GM23338 (cell line): ENCODE measurements at regions not wholly inside any gene's neighbourhood (a gene's known extent, or its start where the extent isn't known, plus 50 kb on each side); places are given as distances from the start of the nearest gene placed in this dataset.

Source experiments
- ATAC-seq: fragments of 200-7000 bp; cut with Tn5 transposase; 3 replicates; pipeline ENCODE4 v1.9.1; 2020
- DNase-seq: peaks from one replicate; pipeline ENCODE4 v3.0.0-alpha.2; 2015; ENCODE audit warnings: low spot score
- H2AFZ ChIP-seq: fragments of 200-600 bp; sonication (generic); 2 replicates; pipeline ENCODE4 v1.8.0; 2016; ENCODE audit warnings: antibody characterized with exemption, mild to moderate bottlenecking, moderate library complexity
- H3F3A ChIP-seq: fragments of 200-600 bp; sonication (generic); replicated peaks from 2 replicates; pipeline ENCODE4 v1.8.0; 2017; ENCODE audit warnings: antibody characterized with exemption, mixed run types, low read depth
- H3K27ac ChIP-seq: fragments of 200-600 bp; sonication (generic); 2 replicates; pipeline ENCODE4 v1.6.1; 2016; ENCODE audit warnings: low read depth
- H3K27me3 ChIP-seq: fragments of 200-600 bp; sonication (generic); 2 replicates; pipeline ENCODE4 v1.8.0; 2016; ENCODE audit warnings: mild to moderate bottlenecking, mixed run types, moderate library complexity; ENCODE audit not compliant: insufficient read depth
- H3K36me3 ChIP-seq: fragments of 200-600 bp; sonication (generic); 2 replicates; pipeline ENCODE4 v1.8.0; 2016; ENCODE audit warnings: mild to moderate bottlenecking; ENCODE audit not compliant: insufficient read depth
- H3K4me1 ChIP-seq: fragments of 200-600 bp; sonication (generic); 2 replicates; pipeline ENCODE4 v1.8.0; 2016; ENCODE audit warnings: mild to moderate bottlenecking, moderate library complexity; ENCODE audit not compliant: insufficient read depth
- H3K4me2 ChIP-seq: fragments of 200-600 bp; sonication (generic); 2 replicates; pipeline ENCODE4 v1.7.1; 2017; ENCODE audit warnings: mixed run types
- H3K4me3 ChIP-seq: fragments of 200-600 bp; sonication (generic); 2 replicates; pipeline ENCODE4 v1.6.1; 2016; ENCODE audit warnings: mixed run types
- H3K79me2 ChIP-seq: fragments of 200-600 bp; sonication (generic); replicated peaks from 2 replicates; pipeline ENCODE4 v1.8.0; 2017; ENCODE audit warnings: mild to moderate bottlenecking; ENCODE audit not compliant: insufficient read depth
- H3K9me2 ChIP-seq: fragments of 200-600 bp; sonication (generic); 2 replicates; pipeline ENCODE4 v1.8.0; 2017; ENCODE audit not compliant: insufficient read depth
- H4K20me1 ChIP-seq: fragments of 200-600 bp; sonication (generic); replicated peaks from 2 replicates; pipeline ENCODE4 v1.8.0; 2017; ENCODE audit warnings: mild to moderate bottlenecking; ENCODE audit not compliant: insufficient read depth
- H3K27ac Mint-ChIP-seq: 2 replicates; pipeline ENCODE4 v1.8.0; 2020; ENCODE audit warnings: inconsistent platforms, mild to moderate bottlenecking, moderate library complexity, mixed read lengths
- H3K27me3 Mint-ChIP-seq: 3 replicates; pipeline ENCODE4 v1.8.0; 2022; ENCODE audit warnings: low read depth, mild to moderate bottlenecking, moderate library complexity, mixed read lengths, inconsistent platforms; ENCODE audit not compliant: insufficient read depth, poor library complexity
- H3K36me3 Mint-ChIP-seq: 3 replicates; pipeline ENCODE4 v1.8.0; 2021; ENCODE audit warnings: low read depth, mild to moderate bottlenecking, inconsistent platforms, moderate library complexity, mixed read lengths
- H3K4me1 Mint-ChIP-seq: 3 replicates; pipeline ENCODE4 v1.8.0; 2020; ENCODE audit warnings: mild to moderate bottlenecking, inconsistent platforms, mixed read lengths
- H3K4me3 Mint-ChIP-seq: 3 replicates; pipeline ENCODE4 v1.8.0; 2021; ENCODE audit warnings: moderate library complexity, mild to moderate bottlenecking, inconsistent platforms, mixed read lengths
- H3K9me3 Mint-ChIP-seq: 3 replicates; pipeline ENCODE4 v1.8.0; 2020; ENCODE audit warnings: moderate library complexity, mild to moderate bottlenecking, inconsistent platforms, mixed read lengths
- CREB1 ChIP-seq: fragments of 250-450 bp; sonication (Bioruptor Pico); IDR thresholded peaks from 2 replicates; pipeline ENCODE4 v1.5.0; 2020; ENCODE audit warnings: low read depth, mild to moderate bottlenecking, moderate library complexity
- EZH2 ChIP-seq: fragments of 200-600 bp; sonication (generic); IDR thresholded peaks from one replicate; pipeline ENCODE4 v1.8.0; 2017; ENCODE audit warnings: antibody characterized with exemption, mild to moderate bottlenecking, low read depth; ENCODE audit not compliant: unreplicated experiment
- EZH2phosphoT487 ChIP-seq: fragments of 200-600 bp; sonication (generic); IDR thresholded peaks from one replicate; pipeline ENCODE4 v1.8.1; 2018; ENCODE audit warnings: antibody characterized with exemption; ENCODE audit not compliant: unreplicated experiment
- JUNB ChIP-seq: IDR thresholded peaks from one replicate; pipeline ENCODE4 v1.6.1; 2016; ENCODE audit warnings: antibody characterized with exemption; ENCODE audit not compliant: unreplicated experiment
- NANOG ChIP-seq: IDR thresholded peaks from 2 replicates; pipeline ENCODE4 v1.6.1; 2016; ENCODE audit warnings: antibody characterized with exemption, borderline replicate concordance
- POLR2AphosphoS5 ChIP-seq: IDR thresholded peaks from 2 replicates; pipeline ENCODE4 v1.6.1; 2016; ENCODE audit warnings: antibody characterized with exemption, low read depth
- STAT1 ChIP-seq: IDR thresholded peaks from one replicate; pipeline ENCODE4 v1.6.1; 2016; ENCODE audit warnings: antibody characterized with exemption; ENCODE audit not compliant: unreplicated experiment
- ZNF114 ChIP-seq: fragments of 250-450 bp; sonication (Bioruptor Pico); IDR thresholded peaks from 2 replicates; pipeline ENCODE4 v1.5.0; 2020; ENCODE audit warnings: mild to moderate bottlenecking, moderate library complexity
- ZNF331 ChIP-seq: fragments of 250-450 bp; sonication (Bioruptor Pico); IDR thresholded peaks from 2 replicates; pipeline ENCODE4 v1.5.0; 2020; ENCODE audit warnings: low read depth, mild to moderate bottlenecking, moderate library complexity
- TF ChIP-seq, protein P1 (sequence below): fragments of 250-450 bp; sonication (Bioruptor Pico); IDR thresholded peaks from 2 replicates; pipeline ENCODE4 v1.5.0; 2020; ENCODE audit warnings: mild to moderate bottlenecking, moderate library complexity
- TF ChIP-seq, protein P2 (sequence below), 2 experiments: fragments of 200-600 bp in 1 of 2; sonication (generic) in 1 of 2; conservative IDR thresholded peaks; 2 replicates each; pipeline versions ENCODE4 v1.5.1 to v1.6.1; 2016 to 2017; ENCODE audit warnings: antibody characterized with exemption in 2 of 2, low read depth in 2 of 2, mild to moderate bottlenecking in 2 of 2, moderate library complexity in 1 of 2
- TF ChIP-seq, protein P3 (sequence below): IDR thresholded peaks from one replicate; pipeline ENCODE4 v1.6.1; 2018; ENCODE audit warnings: antibody characterized with exemption; ENCODE audit not compliant: unreplicated experiment
- TF ChIP-seq, protein P4 (sequence below): IDR thresholded peaks from 2 replicates; pipeline ENCODE4 v1.6.1; 2016; ENCODE audit warnings: antibody characterized with exemption

DNA sequence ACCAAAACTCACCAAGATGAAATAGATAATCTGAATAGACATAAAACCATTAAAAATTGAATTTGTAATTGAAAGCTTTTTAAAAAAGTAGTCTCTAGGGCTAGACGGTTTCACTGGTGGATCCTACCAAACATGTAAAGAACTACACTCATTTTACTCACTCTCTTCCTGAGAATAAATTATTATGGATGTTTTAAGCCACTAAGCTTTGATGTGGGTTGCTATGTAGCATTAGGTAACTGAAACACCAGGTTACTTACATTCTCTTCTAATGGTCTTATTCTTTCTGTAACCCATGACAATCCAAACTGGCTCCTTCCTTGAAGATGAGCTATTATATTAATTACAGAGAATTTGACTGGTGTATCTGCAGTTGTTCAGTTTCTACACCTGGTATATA lies 385.1 kb downstream of the PPP1R2C start:
- no peak for ATAC-seq
- H3K4me2 ChIP-seq: no peak overlapping the region

More for the DNA sequence above, 385.1 kb downstream of the PPP1R2C start:
- Mint-ChIP-seq H3K4me1 (no peaks in the 10 kb centered on the region), H3K36me3 (no peaks in the 10 kb centered on the region), H3K27ac (no peak overlapping the region), H3K4me3 (no peak overlapping the region), H3K27me3 (no peaks in the 10 kb centered on the region), H3K9me3 (no peaks in the 10 kb centered on the region)
- no peak for DNase-seq
- Histone ChIP-seq H3K36me3 (no peaks in the 10 kb centered on the region), H2AFZ (no peak overlapping the region), H3K4me1 (no peaks in the 10 kb centered on the region), H3F3A (no peaks in the 10 kb centered on the region), H3K79me2 (no peaks in the 10 kb centered on the region), H3K9me2 (no peaks in the 10 kb centered on the region), H4K20me1 (no peaks in the 10 kb centered on the region), H3K27ac (no peak overlapping the region), H3K27me3 (no peaks in the 10 kb centered on the region), H3K4me3 (no peak overlapping the region)
- TF ChIP-seq, protein P1, sequence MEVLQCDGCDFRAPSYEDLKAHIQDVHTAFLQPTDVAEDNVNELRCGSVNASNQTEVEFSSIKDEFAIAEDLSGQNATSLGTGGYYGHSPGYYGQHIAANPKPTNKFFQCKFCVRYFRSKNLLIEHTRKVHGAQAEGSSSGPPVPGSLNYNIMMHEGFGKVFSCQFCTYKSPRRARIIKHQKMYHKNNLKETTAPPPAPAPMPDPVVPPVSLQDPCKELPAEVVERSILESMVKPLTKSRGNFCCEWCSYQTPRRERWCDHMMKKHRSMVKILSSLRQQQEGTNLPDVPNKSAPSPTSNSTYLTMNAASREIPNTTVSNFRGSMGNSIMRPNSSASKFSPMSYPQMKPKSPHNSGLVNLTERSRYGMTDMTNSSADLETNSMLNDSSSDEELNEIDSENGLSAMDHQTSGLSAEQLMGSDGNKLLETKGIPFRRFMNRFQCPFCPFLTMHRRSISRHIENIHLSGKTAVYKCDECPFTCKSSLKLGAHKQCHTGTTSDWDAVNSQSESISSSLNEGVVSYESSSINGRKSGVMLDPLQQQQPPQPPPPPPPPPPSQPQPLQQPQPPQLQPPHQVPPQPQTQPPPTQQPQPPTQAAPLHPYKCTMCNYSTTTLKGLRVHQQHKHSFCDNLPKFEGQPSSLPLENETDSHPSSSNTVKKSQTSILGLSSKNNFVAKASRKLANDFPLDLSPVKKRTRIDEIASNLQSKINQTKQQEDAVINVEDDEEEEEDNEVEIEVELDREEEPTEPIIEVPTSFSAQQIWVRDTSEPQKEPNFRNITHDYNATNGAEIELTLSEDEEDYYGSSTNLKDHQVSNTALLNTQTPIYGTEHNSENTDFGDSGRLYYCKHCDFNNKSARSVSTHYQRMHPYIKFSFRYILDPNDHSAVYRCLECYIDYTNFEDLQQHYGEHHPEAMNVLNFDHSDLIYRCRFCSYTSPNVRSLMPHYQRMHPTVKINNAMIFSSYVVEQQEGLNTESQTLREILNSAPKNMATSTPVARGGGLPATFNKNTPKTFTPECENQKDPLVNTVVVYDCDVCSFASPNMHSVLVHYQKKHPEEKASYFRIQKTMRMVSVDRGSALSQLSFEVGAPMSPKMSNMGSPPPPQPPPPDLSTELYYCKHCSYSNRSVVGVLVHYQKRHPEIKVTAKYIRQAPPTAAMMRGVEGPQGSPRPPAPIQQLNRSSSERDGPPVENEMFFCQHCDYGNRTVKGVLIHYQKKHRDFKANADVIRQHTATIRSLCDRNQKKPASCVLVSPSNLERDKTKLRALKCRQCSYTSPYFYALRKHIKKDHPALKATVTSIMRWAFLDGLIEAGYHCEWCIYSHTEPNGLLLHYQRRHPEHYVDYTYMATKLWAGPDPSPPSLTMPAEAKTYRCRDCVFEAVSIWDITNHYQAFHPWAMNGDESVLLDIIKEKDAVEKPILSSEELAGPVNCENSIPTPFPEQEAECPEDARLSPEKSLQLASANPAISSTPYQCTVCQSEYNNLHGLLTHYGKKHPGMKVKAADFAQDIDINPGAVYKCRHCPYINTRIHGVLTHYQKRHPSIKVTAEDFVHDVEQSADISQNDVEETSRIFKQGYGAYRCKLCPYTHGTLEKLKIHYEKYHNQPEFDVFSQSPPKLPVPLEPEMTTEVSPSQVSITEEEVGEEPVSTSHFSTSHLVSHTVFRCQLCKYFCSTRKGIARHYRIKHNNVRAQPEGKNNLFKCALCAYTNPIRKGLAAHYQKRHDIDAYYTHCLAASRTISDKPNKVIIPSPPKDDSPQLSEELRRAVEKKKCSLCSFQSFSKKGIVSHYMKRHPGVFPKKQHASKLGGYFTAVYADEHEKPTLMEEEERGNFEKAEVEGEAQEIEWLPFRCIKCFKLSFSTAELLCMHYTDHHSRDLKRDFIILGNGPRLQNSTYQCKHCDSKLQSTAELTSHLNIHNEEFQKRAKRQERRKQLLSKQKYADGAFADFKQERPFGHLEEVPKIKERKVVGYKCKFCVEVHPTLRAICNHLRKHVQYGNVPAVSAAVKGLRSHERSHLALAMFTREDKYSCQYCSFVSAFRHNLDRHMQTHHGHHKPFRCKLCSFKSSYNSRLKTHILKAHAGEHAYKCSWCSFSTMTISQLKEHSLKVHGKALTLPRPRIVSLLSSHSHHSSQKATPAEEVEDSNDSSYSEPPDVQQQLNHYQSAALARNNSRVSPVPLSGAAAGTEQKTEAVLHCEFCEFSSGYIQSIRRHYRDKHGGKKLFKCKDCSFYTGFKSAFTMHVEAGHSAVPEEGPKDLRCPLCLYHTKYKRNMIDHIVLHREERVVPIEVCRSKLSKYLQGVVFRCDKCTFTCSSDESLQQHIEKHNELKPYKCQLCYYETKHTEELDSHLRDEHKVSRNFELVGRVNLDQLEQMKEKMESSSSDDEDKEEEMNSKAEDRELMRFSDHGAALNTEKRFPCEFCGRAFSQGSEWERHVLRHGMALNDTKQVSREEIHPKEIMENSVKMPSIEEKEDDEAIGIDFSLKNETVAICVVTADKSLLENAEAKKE (CRISPR knock-in tag): no peak
- TF ChIP-seq, protein P2, sequence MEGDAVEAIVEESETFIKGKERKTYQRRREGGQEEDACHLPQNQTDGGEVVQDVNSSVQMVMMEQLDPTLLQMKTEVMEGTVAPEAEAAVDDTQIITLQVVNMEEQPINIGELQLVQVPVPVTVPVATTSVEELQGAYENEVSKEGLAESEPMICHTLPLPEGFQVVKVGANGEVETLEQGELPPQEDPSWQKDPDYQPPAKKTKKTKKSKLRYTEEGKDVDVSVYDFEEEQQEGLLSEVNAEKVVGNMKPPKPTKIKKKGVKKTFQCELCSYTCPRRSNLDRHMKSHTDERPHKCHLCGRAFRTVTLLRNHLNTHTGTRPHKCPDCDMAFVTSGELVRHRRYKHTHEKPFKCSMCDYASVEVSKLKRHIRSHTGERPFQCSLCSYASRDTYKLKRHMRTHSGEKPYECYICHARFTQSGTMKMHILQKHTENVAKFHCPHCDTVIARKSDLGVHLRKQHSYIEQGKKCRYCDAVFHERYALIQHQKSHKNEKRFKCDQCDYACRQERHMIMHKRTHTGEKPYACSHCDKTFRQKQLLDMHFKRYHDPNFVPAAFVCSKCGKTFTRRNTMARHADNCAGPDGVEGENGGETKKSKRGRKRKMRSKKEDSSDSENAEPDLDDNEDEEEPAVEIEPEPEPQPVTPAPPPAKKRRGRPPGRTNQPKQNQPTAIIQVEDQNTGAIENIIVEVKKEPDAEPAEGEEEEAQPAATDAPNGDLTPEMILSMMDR (conservative IDR thresholded peaks at IDR 0.05; ENCODE audit: low read depth in 2 of 2): no peak
- no peak for TF ChIP-seq JUNB
- TF ChIP-seq, protein P3, sequence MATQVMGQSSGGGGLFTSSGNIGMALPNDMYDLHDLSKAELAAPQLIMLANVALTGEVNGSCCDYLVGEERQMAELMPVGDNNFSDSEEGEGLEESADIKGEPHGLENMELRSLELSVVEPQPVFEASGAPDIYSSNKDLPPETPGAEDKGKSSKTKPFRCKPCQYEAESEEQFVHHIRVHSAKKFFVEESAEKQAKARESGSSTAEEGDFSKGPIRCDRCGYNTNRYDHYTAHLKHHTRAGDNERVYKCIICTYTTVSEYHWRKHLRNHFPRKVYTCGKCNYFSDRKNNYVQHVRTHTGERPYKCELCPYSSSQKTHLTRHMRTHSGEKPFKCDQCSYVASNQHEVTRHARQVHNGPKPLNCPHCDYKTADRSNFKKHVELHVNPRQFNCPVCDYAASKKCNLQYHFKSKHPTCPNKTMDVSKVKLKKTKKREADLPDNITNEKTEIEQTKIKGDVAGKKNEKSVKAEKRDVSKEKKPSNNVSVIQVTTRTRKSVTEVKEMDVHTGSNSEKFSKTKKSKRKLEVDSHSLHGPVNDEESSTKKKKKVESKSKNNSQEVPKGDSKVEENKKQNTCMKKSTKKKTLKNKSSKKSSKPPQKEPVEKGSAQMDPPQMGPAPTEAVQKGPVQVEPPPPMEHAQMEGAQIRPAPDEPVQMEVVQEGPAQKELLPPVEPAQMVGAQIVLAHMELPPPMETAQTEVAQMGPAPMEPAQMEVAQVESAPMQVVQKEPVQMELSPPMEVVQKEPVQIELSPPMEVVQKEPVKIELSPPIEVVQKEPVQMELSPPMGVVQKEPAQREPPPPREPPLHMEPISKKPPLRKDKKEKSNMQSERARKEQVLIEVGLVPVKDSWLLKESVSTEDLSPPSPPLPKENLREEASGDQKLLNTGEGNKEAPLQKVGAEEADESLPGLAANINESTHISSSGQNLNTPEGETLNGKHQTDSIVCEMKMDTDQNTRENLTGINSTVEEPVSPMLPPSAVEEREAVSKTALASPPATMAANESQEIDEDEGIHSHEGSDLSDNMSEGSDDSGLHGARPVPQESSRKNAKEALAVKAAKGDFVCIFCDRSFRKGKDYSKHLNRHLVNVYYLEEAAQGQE: no peak
- no peak for TF ChIP-seq ZNF114 (CRISPR knock-in tag)
- no peak for TF ChIP-seq POLR2AphosphoS5
- no peak for TF ChIP-seq STAT1
- no peak for TF ChIP-seq EZH2
- TF ChIP-seq ZNF331: no peak
- no peak for TF ChIP-seq NANOG
- TF ChIP-seq, protein P4, sequence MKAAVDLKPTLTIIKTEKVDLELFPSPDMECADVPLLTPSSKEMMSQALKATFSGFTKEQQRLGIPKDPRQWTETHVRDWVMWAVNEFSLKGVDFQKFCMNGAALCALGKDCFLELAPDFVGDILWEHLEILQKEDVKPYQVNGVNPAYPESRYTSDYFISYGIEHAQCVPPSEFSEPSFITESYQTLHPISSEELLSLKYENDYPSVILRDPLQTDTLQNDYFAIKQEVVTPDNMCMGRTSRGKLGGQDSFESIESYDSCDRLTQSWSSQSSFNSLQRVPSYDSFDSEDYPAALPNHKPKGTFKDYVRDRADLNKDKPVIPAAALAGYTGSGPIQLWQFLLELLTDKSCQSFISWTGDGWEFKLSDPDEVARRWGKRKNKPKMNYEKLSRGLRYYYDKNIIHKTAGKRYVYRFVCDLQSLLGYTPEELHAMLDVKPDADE: no peak
- no peak for TF ChIP-seq CREB1 (CRISPR knock-in tag)
- TF ChIP-seq EZH2phosphoT487: no peak
